ENCODE measurements at regions not wholly inside any gene's neighbourhood (a gene's known extent, or its start where the extent isn't known, plus 50 kb on each side); places are given as distances from the start of the nearest gene placed in this dataset.

GRCh38 chr18:22678486-22678885 lies 254.6 kb upstream of the RBBP8 start:
- no peak for DNase-seq

GRCh38 chr18:22680944-22681343 lies 252.2 kb upstream of the RBBP8 start:
- DNase-seq: no peak

- no peak for DNase-seq
Observed at GRCh38 chr18:22681908-22682307, 251.2 kb upstream of the RBBP8 start.

- DNase-seq: no peak
Observed at GRCh38 chr18:22682720-22683119, 250.4 kb upstream of the RBBP8 start.

- DNase-seq: no peak
Observed at GRCh38 chr18:22683196-22683676, 249.9 kb upstream of the RBBP8 start.

GRCh38 chr18:22683786-22684185 lies 249.3 kb upstream of the RBBP8 start:
- no peak for DNase-seq

GRCh38 chr18:22684268-22684667 lies 248.9 kb upstream of the RBBP8 start:
- no peak for DNase-seq

- DNase-seq: no peak
Observed at GRCh38 chr18:22685788-22686187, 247.3 kb upstream of the RBBP8 start.

GRCh38 chr18:22687892-22688680 lies 245.0 kb upstream of the RBBP8 start:
- no peak for DNase-seq

- no peak for DNase-seq
Observed at GRCh38 chr18:22688877-22689496, 244.1 kb upstream of the RBBP8 start.

- DNase-seq: no peak
Observed at GRCh38 chr18:22689712-22690111, 243.4 kb upstream of the RBBP8 start.

GRCh38 chr18:22690556-22690955 lies 242.6 kb upstream of the RBBP8 start:
- no peak for DNase-seq

- no peak for DNase-seq
Observed at GRCh38 chr18:22691946-22692710, 241.0 kb upstream of the RBBP8 start.

- DNase-seq: no peak
Observed at GRCh38 chr18:22694954-22695353, 238.2 kb upstream of the RBBP8 start.

GRCh38 chr18:22695674-22696073 lies 237.5 kb upstream of the RBBP8 start:
- no peak for DNase-seq

GRCh38 chr18:22697561-22697960 lies 235.6 kb upstream of the RBBP8 start:
- DNase-seq: no peak

- DNase-seq: no peak
Observed at GRCh38 chr18:22698711-22699110, 234.4 kb upstream of the RBBP8 start.

- DNase-seq: no peak
Observed at GRCh38 chr18:22699629-22700028, 233.5 kb upstream of the RBBP8 start.

- no peak for DNase-seq
Observed at GRCh38 chr18:22700920-22701319, 232.2 kb upstream of the RBBP8 start.

- DNase-seq: no peak
Observed at GRCh38 chr18:22701326-22701725, 231.8 kb upstream of the RBBP8 start.

- DNase-seq: no peak
Observed at GRCh38 chr18:22701795-22702194, 231.3 kb upstream of the RBBP8 start.

- DNase-seq: no peak
Observed at GRCh38 chr18:22702806-22703205, 230.3 kb upstream of the RBBP8 start.

GRCh38 chr18:22703883-22704585 lies 229.1 kb upstream of the RBBP8 start:
- DNase-seq: peak; percentile 32
